HCT116 (cell line): ENCODE measurements at regions not wholly inside any gene's neighbourhood (a gene's known extent, or its start where the extent isn't known, plus 50 kb on each side); places are given as distances from the start of the nearest gene placed in this dataset.

Experiments used
- ATAC-seq: fragments of 200-7000 bp; cut with Tn5 transposase; 2 replicates; pipeline ENCODE4 v1.9.1; 2020; ENCODE audit warnings: mild to moderate bottlenecking, moderate library complexity
- BruUV-seq: library from RNA; stranded (reverse); fragments of 400-500 nt; replicated peaks from 2 replicates; lab custom pipeline; 2021; lab: Mats Ljungman, UMichigan
- CTCF ChIA-PET: fragments of 300-600 bp; sonication (Branson Sonifier 250); formaldehyde crosslinking; loops from one replicate; lab custom pipeline; 2021; ENCODE audit warnings: antibody characterized with exemption; lab: Charles Lee
- POLR2A ChIA-PET: fragments of 300-600, 350-600 bp; sonication (Branson Sonifier 250); formaldehyde crosslinking; loops from one replicate; lab custom pipeline; 2021; ENCODE audit warnings: antibody characterized with exemption; lab: Charles Lee
- RAD21 ChIA-PET, 2 experiments: fragments of 300-600 bp; sonication (Branson Sonifier 250); formaldehyde crosslinking; loops; one replicate each; lab custom pipeline; 2023; ENCODE audit warnings: low total read pairs in 2 of 2; ENCODE audit not compliant: uncharacterized antibody in 2 of 2, unreplicated experiment in 2 of 2, low non-redundant PET in 1 of 2; lab: Charles Lee
- DNase-seq: peaks from one replicate; pipeline ENCODE4 v3.0.0-alpha.2; 2010; ENCODE audit warnings: low read depth, low spot score
- H2AFZ ChIP-seq: fragments of 200-600 bp; shearing (Covaris generic), sonication (generic); 2 replicates; pipeline ENCODE4 v1.6.1; 2017; ENCODE audit warnings: low read depth, mixed run types, mixed read lengths, antibody characterized with exemption, low read length; ENCODE audit not compliant: poor library complexity, severe bottlenecking
- H3K27ac ChIP-seq: 2 replicates; pipeline ENCODE4 v1.5.1; 2012; ENCODE audit warnings: low read depth, low read length
- H3K27me3 ChIP-seq: fragments of 200-600 bp; sonication (generic); 2 replicates; pipeline ENCODE4 v1.6.1; 2016; ENCODE audit warnings: mixed run types, low read length, mixed read lengths; ENCODE audit not compliant: insufficient read depth
- H3K36me3 ChIP-seq, 2 experiments: fragments of 200-500 bp in 1 of 2; fragments of 200-600 bp in 1 of 2; sonication (Bioruptor generic) in 1 of 2; sonication (generic) in 1 of 2; 2 replicates each; pipeline versions ENCODE4 v1.5.1 to v1.6.1; 2014 to 2016; ENCODE audit warnings: low read length in 2 of 2, inconsistent platforms in 1 of 2, mixed read lengths in 1 of 2, mixed run types in 1 of 2; ENCODE audit not compliant: insufficient read depth in 2 of 2, control insufficient read depth in 1 of 2
- H3K4me1 ChIP-seq, 2 experiments: fragments of 200-600 bp in 1 of 2; sonication (generic) in 1 of 2; 2 replicates each; pipeline versions ENCODE4 v1.5.1 to v1.6.1; 2012 to 2017; ENCODE audit warnings: low read length in 2 of 2, inconsistent platforms in 1 of 2, mild to moderate bottlenecking in 1 of 2, mixed read lengths in 1 of 2, mixed run types in 1 of 2, moderate library complexity in 1 of 2; ENCODE audit not compliant: insufficient read depth in 2 of 2, control insufficient read depth in 1 of 2
- H3K4me2 ChIP-seq: fragments of 200-600 bp; sonication (generic); 2 replicates; pipeline ENCODE4 v1.6.1; 2017; ENCODE audit warnings: mixed run types, low read length, mixed read lengths
- H3K4me3 ChIP-seq, 2 experiments: fragments of 200-600 bp in 1 of 2; sonication (generic) in 1 of 2; replicated peaks in 1 of 2; 2 replicates each; pipeline ENCODE4 v1.5.1; 2011 to 2016; ENCODE audit warnings: low read length in 2 of 2, control low read depth in 1 of 2, low read depth in 1 of 2, mild to moderate bottlenecking in 1 of 2, mixed read lengths in 1 of 2, mixed run types in 1 of 2
- H3K79me2 ChIP-seq: fragments of 200-600 bp; sonication (generic); 2 replicates; pipeline ENCODE4 v1.6.1; 2017; ENCODE audit warnings: mild to moderate bottlenecking, mixed run types, low read length, moderate library complexity, mixed read lengths; ENCODE audit not compliant: insufficient read depth
- H3K9ac ChIP-seq: fragments of 200-600 bp; sonication (generic); 2 replicates; pipeline ENCODE4 v1.6.1; 2016; ENCODE audit warnings: low read length, mixed read lengths
- H3K9me2 ChIP-seq: fragments of 200-600 bp; sonication (generic), shearing (Covaris generic); 2 replicates; pipeline ENCODE4 v1.6.1; 2017; ENCODE audit warnings: mixed run types, mild to moderate bottlenecking, moderate library complexity; ENCODE audit not compliant: insufficient read depth
- H3K9me3 ChIP-seq, 2 experiments: fragments of 200-500 bp in 1 of 2; fragments of 200-600 bp in 1 of 2; sonication (Bioruptor generic) in 1 of 2; sonication (generic) in 1 of 2; 2 replicates each; pipeline ENCODE4 v1.6.1; 2014 to 2017; ENCODE audit warnings: low read length in 2 of 2, mixed read lengths in 2 of 2, inconsistent platforms in 1 of 2, low read depth in 1 of 2, mild to moderate bottlenecking in 1 of 2, mixed run types in 1 of 2, moderate library complexity in 1 of 2; ENCODE audit not compliant: control insufficient read depth in 1 of 2, insufficient read depth in 1 of 2
- H4K20me1 ChIP-seq: fragments of 200-600 bp; sonication (generic), shearing (Covaris generic); 2 replicates; pipeline ENCODE4 v1.6.1; 2017; ENCODE audit warnings: mixed run types, mild to moderate bottlenecking, moderate library complexity; ENCODE audit not compliant: insufficient read depth
- CEBPB ChIP-seq: IDR thresholded peaks from 2 replicates; pipeline ENCODE4 v1.6.1; 2012; ENCODE audit warnings: low read depth
- CTCF ChIP-seq, 3 experiments: fragments of 200-600 bp in 1 of 3; sonication (generic) in 1 of 3; IDR thresholded peaks in 2 of 3; conservative IDR thresholded peaks in 1 of 3; 2 replicates each; pipeline ENCODE4 v1.5.1; 2012 to 2017; ENCODE audit warnings: low read depth in 2 of 3, low read length in 2 of 3, antibody characterized with exemption in 1 of 3, borderline replicate concordance in 1 of 3, control low read depth in 1 of 3, mild to moderate bottlenecking in 1 of 3, mixed read lengths in 1 of 3, mixed run types in 1 of 3, moderate library complexity in 1 of 3; ENCODE audit not compliant: insufficient read depth in 1 of 3
- EGR1 ChIP-seq: IDR thresholded peaks from 2 replicates; pipeline ENCODE4 v1.6.1; 2012; ENCODE audit warnings: low read depth
- ELF1 ChIP-seq: IDR thresholded peaks from 2 replicates; pipeline ENCODE4 v1.6.1; 2012; ENCODE audit warnings: low read depth, borderline replicate concordance
- EZH2 ChIP-seq: fragments of 200-600 bp; sonication (generic); IDR thresholded peaks from 2 replicates; pipeline ENCODE4 v1.6.1; 2017; ENCODE audit warnings: antibody characterized with exemption, mixed run types
- EZH2phosphoT487 ChIP-seq: fragments of 200-600 bp; IDR thresholded peaks from 2 replicates; pipeline ENCODE4 v1.6.1; 2018; ENCODE audit warnings: antibody characterized with exemption, borderline replicate concordance
- FOSL1 ChIP-seq: IDR thresholded peaks from 2 replicates; pipeline ENCODE4 v1.6.1; 2012; ENCODE audit warnings: low read depth
- JUND ChIP-seq: IDR thresholded peaks from 2 replicates; pipeline ENCODE4 v1.6.1; 2012
- POLR2AphosphoS5 ChIP-seq: IDR thresholded peaks from 2 replicates; pipeline ENCODE4 v1.6.1; 2011; ENCODE audit warnings: mild to moderate bottlenecking, low read depth, low read length, moderate library complexity
- SP1 ChIP-seq: IDR thresholded peaks from 2 replicates; pipeline ENCODE4 v1.6.1; 2012; ENCODE audit warnings: low read depth
- YY1 ChIP-seq: IDR thresholded peaks from 2 replicates; pipeline ENCODE4 v1.6.1; 2011; ENCODE audit warnings: low read length, low read depth, moderate library complexity, mild to moderate bottlenecking; ENCODE audit not compliant: insufficient replicate concordance; ENCODE audit errors: extremely low read depth
- ZFX ChIP-seq: fragments of 450-650 bp; IDR thresholded peaks from 2 replicates; pipeline ENCODE4 v1.6.1; 2017
- ZNF274 ChIP-seq: fragments of 200-500 bp; sonication (Bioruptor generic); IDR thresholded peaks from 2 replicates; pipeline ENCODE4 v1.6.1; 2014; ENCODE audit warnings: mild to moderate bottlenecking, low read depth, low read length, inconsistent platforms
- intact Hi-C: fragments of 100-400 bp; cut with micrococcal nuclease; formaldehyde crosslinking; loops from 2 replicates; pipeline ENCODE4 v1.10.0; 2022
- TF ChIP-seq, protein P1 (sequence below): IDR thresholded peaks from 2 replicates; pipeline ENCODE4 v1.6.1; 2012
- TF ChIP-seq, protein P2 (sequence below): IDR thresholded peaks from 2 replicates; pipeline ENCODE4 v1.6.1; 2011; ENCODE audit warnings: mild to moderate bottlenecking, low read length, moderate library complexity; ENCODE audit not compliant: insufficient replicate concordance; ENCODE audit errors: extremely low read depth
- TF ChIP-seq, protein P3 (sequence below): IDR thresholded peaks from 2 replicates; pipeline ENCODE4 v1.6.1; 2012

- Histone ChIP-seq H3K79me2 (no peaks in the 10 kb centered on the region), H3K4me3 (no peak overlapping the region), H3K27ac (no peak overlapping the region), H3K4me2 (no peak overlapping the region), H2AFZ (no peak overlapping the region), H3K9ac (no peak overlapping the region), H4K20me1 (no peaks in the 10 kb centered on the region), H3K27me3 (no peaks in the 10 kb centered on the region), H3K9me2 (no peaks in the 10 kb centered on the region), H3K9me3 (peaks cover 14 to 20% of the 10 kb centered on the region in 2 experiments; a peak in 3 of 4 replicates), H3K36me3 (no peaks in the 10 kb centered on the region), H3K4me1 (no peaks in the 10 kb centered on the region)
- DNase-seq: no peak
- ChIA-PET CTCF (no interaction called here), RAD21 (no interaction called here), POLR2A (no interaction called here)
- no TSS peak for BruUV-seq
- no peak for ATAC-seq
- intact Hi-C loops: no loop called here
- TF ChIP-seq YY1: no peak
- no peak for TF ChIP-seq ZNF274
- no peak for TF ChIP-seq EZH2
- TF ChIP-seq ZFX: no peak
- no peak for TF ChIP-seq ELF1
- TF ChIP-seq SP1: no peak
These were observed 293.5 kb downstream of the MRPL39 start for GRCh38 chr21:25313829-25314228.

DNA sequence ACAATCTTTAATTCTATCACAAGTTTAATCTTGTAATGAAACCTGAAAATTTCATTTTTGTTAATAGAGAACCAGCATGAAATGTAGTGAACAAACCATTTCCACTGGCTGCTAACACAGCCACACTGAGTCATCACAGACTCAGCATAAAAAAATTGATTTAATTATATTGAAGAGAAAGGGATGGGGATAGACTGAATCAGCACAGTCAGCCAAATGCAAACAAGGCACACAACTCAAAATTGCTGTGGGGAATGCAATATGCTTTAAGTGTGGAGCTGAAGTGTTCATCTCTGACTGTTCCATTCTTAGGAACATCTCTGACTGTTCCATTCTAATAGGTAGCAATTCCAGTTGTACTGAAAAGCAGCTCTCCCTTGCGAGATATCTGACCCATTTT, 299.8 kb downstream of the MRPL39 start:
- Histone ChIP-seq H3K4me2 (no peak overlapping the region), H3K4me3 (no peak overlapping the region)
- RAD21 ChIA-PET: no interaction called here

More for the DNA sequence above, 299.8 kb downstream of the MRPL39 start:
- H3K27me3 ChIP-seq: no peaks in the 10 kb centered on the region
- no peak for ATAC-seq
- no peaks in the 10 kb centered on the region for H3K79me2 ChIP-seq
- H3K27ac ChIP-seq: no peak overlapping the region
- no peaks in the 10 kb centered on the region for H3K36me3 ChIP-seq
- peaks cover 4 to 30% of the 10 kb centered on the region in 2 experiments; a peak in 3 of 4 replicates for H3K9me3 ChIP-seq
- H2AFZ ChIP-seq: no peak overlapping the region
- no peak overlapping the region for H3K9ac ChIP-seq
- H4K20me1 ChIP-seq: no peaks in the 10 kb centered on the region
- no peaks in the 10 kb centered on the region for H3K4me1 ChIP-seq
- H3K9me2 ChIP-seq: no peaks in the 10 kb centered on the region
- CTCF ChIA-PET: no interaction called here
- TF ChIP-seq EZH2phosphoT487: no peak
- no peak for TF ChIP-seq EZH2
- no peak for TF ChIP-seq CEBPB
- TF ChIP-seq, protein P1, sequence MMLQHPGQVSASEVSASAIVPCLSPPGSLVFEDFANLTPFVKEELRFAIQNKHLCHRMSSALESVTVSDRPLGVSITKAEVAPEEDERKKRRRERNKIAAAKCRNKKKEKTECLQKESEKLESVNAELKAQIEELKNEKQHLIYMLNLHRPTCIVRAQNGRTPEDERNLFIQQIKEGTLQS: no peak
- no peak for TF ChIP-seq FOSL1
- TF ChIP-seq, protein P2, sequence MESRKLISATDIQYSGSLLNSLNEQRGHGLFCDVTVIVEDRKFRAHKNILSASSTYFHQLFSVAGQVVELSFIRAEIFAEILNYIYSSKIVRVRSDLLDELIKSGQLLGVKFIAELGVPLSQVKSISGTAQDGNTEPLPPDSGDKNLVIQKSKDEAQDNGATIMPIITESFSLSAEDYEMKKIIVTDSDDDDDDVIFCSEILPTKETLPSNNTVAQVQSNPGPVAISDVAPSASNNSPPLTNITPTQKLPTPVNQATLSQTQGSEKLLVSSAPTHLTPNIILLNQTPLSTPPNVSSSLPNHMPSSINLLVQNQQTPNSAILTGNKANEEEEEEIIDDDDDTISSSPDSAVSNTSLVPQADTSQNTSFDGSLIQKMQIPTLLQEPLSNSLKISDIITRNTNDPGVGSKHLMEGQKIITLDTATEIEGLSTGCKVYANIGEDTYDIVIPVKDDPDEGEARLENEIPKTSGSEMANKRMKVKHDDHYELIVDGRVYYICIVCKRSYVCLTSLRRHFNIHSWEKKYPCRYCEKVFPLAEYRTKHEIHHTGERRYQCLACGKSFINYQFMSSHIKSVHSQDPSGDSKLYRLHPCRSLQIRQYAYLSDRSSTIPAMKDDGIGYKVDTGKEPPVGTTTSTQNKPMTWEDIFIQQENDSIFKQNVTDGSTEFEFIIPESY: no peak
- no peak for TF ChIP-seq EGR1
- no peak for TF ChIP-seq CTCF (IDR thresholded peaks at IDR 0.05 in 2 of 3, conservative IDR thresholded peaks at IDR 0.05 in 1 of 3; ENCODE audit: borderline replicate concordance in 1 of 3, insufficient read depth in 1 of 3, low read depth in 2 of 3, low read length in 2 of 3)
- no peak for TF ChIP-seq ELF1
- TF ChIP-seq POLR2AphosphoS5: no peak
- TF ChIP-seq, protein P3, sequence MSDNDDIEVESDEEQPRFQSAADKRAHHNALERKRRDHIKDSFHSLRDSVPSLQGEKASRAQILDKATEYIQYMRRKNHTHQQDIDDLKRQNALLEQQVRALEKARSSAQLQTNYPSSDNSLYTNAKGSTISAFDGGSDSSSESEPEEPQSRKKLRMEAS: no peak
- TF ChIP-seq JUND: no peak
- TF ChIP-seq, all 23 proteins: peak for 0
- no TSS peak for BruUV-seq
- POLR2A ChIA-PET: no interaction called here
- intact Hi-C loops: no loop called here
- DNase-seq: no peak
